ENCODE measurements at regions not wholly inside any gene's neighbourhood (a gene's known extent, or its start where the extent isn't known, plus 50 kb on each side); places are given as distances from the start of the nearest gene placed in this dataset.

- DNase-seq (ENCODE audit: low read depth), result no peak
Measured at GRCh38 chr4:32251126-32251525, 1531.0 kb downstream of the PCDH7 start.

GRCh38 chr4:32251926-32252325 lies 1531.8 kb downstream of the PCDH7 start:
- DNase-seq (ENCODE audit: low read depth), result no peak

GRCh38 chr4:32254216-32254615 lies 1534.0 kb downstream of the PCDH7 start:
- DNase-seq (ENCODE audit: low read depth), result no peak

GRCh38 chr4:32258986-32259385 lies 1538.8 kb downstream of the PCDH7 start:
- DNase-seq (ENCODE audit: low read depth), result no peak

GRCh38 chr4:32261196-32261595 lies 1541.0 kb downstream of the PCDH7 start:
- DNase-seq (ENCODE audit: low read depth), result no peak

- no peak for DNase-seq (ENCODE audit: low read depth)
Measured at GRCh38 chr4:32268863-32269262, 1548.7 kb downstream of the PCDH7 start.

GRCh38 chr4:32290102-32290501 lies 1569.9 kb downstream of the PCDH7 start:
- no peak for DNase-seq (ENCODE audit: low read depth)

- no peak for DNase-seq (ENCODE audit: low read depth)
Measured at GRCh38 chr4:32318926-32319325, 1598.8 kb downstream of the PCDH7 start.

- no peak for DNase-seq (ENCODE audit: low read depth)
Measured at GRCh38 chr4:32321421-32321820, 1601.3 kb downstream of the PCDH7 start.

- no peak for DNase-seq (ENCODE audit: low read depth)
Measured at GRCh38 chr4:32334759-32335158, 1614.6 kb downstream of the PCDH7 start.

- no peak for DNase-seq (ENCODE audit: low read depth)
Measured at GRCh38 chr4:32337403-32337802, 1617.2 kb downstream of the PCDH7 start.

- DNase-seq (ENCODE audit: low read depth), result no peak
Measured at GRCh38 chr4:32340591-32340990, 1620.4 kb downstream of the PCDH7 start.

GRCh38 chr4:32341342-32341741 lies 1621.2 kb downstream of the PCDH7 start:
- no peak for DNase-seq (ENCODE audit: low read depth)

GRCh38 chr4:32342054-32342453 lies 1621.9 kb downstream of the PCDH7 start:
- DNase-seq (ENCODE audit: low read depth), result no peak

- DNase-seq (ENCODE audit: low read depth), result no peak
Measured at GRCh38 chr4:32349026-32349425, 1628.9 kb downstream of the PCDH7 start.

GRCh38 chr4:32374206-32374605 lies 1654.0 kb downstream of the PCDH7 start:
- DNase-seq (ENCODE audit: low read depth), result no peak

- no peak for DNase-seq (ENCODE audit: low read depth)
Measured at GRCh38 chr4:32393806-32394205, 1673.6 kb downstream of the PCDH7 start.

GRCh38 chr4:32394255-32394654 lies 1674.1 kb downstream of the PCDH7 start:
- DNase-seq (ENCODE audit: low read depth), result no peak

- no peak for DNase-seq (ENCODE audit: low read depth)
Measured at GRCh38 chr4:32396507-32397070, 1676.4 kb downstream of the PCDH7 start.

GRCh38 chr4:32400870-32401269 lies 1680.7 kb downstream of the PCDH7 start:
- no peak for DNase-seq (ENCODE audit: low read depth)

- DNase-seq (ENCODE audit: low read depth), result no peak
Measured at GRCh38 chr4:32417113-32417704, 1697.0 kb downstream of the PCDH7 start.

- no peak for DNase-seq (ENCODE audit: low read depth)
Measured at GRCh38 chr4:32423267-32423666, 1703.1 kb downstream of the PCDH7 start.

- DNase-seq (ENCODE audit: low read depth), result no peak
Measured at GRCh38 chr4:32425243-32425642, 1705.1 kb downstream of the PCDH7 start.

GRCh38 chr4:32427566-32427965 lies 1707.4 kb downstream of the PCDH7 start:
- no peak for DNase-seq (ENCODE audit: low read depth)

All from HS-5 (cell line).